Testis (tissue), 2 donors: ENCODE measurements at regions not wholly inside any gene's neighbourhood (a gene's known extent, or its start where the extent isn't known, plus 50 kb on each side); places are given as distances from the start of the nearest gene placed in this dataset.

Experiments used
- CTCF ChIP-seq, 3 experiments: fragments of 450-650 bp in 2 of 3; fragments of 200-600 bp in 1 of 3; sonication (generic) in 1 of 3; IDR thresholded peaks; one replicate each; pipeline ENCODE4 v1.5.1; 2016 to 2019; ENCODE audit warnings: antibody characterized with exemption in 3 of 3, mild to moderate bottlenecking in 2 of 3, moderate library complexity in 1 of 3
- POLR2A ChIP-seq: fragments of 450-650 bp; IDR thresholded peaks from one replicate; pipeline ENCODE4 v1.6.1; 2017; ENCODE audit warnings: antibody characterized with exemption, mild to moderate bottlenecking, moderate library complexity

- TF ChIP-seq CTCF (IDR thresholded peaks at IDR 0.05) (no peak), POLR2A (no peak)
Observed at GRCh38 chr7:12102126-12102525, 109.0 kb upstream of the TMEM106B start.
